IMR-90 (cell line): ENCODE measurements at regions not wholly inside any gene's neighbourhood (a gene's known extent, or its start where the extent isn't known, plus 50 kb on each side); places are given as distances from the start of the nearest gene placed in this dataset.

ENCODE experiments used
- ATAC-seq: fragments of 200-7000 bp; cut with Tn5 transposase; 2 replicates; pipeline ENCODE4 v1.9.1; 2020; ENCODE audit warnings: low read depth, mild to moderate bottlenecking, moderate library complexity
- BruUV-seq: library from RNA; stranded (reverse); fragments of 400-500 nt; replicated peaks from 2 replicates; lab custom pipeline; 2021; lab: Mats Ljungman, UMichigan
- CTCF ChIA-PET: fragments of 300-600 bp; formaldehyde crosslinking; extraction: SDS; loops from one replicate; lab custom pipeline; 2021; ENCODE audit warnings: antibody characterized with exemption; lab: Yijun Ruan, JAX
- POLR2A ChIA-PET: fragments of 300-600 bp; sonication (Branson Sonifier 250); formaldehyde crosslinking; loops from one replicate; lab custom pipeline; 2022; ENCODE audit warnings: antibody characterized with exemption; ENCODE audit not compliant: unreplicated experiment; lab: Charles Lee
- DNase-seq: peaks from one replicate; pipeline ENCODE4 v3.0.0; 2013
- H2AFZ ChIP-seq: replicated peaks from 2 replicates; pipeline ENCODE3; 2013; ENCODE audit warnings: low read length, mild to moderate bottlenecking; ENCODE audit not compliant: poor library complexity
- H2AK5ac ChIP-seq: 2 replicates; pipeline ENCODE4 v1.6.1; 2013; ENCODE audit warnings: low read depth, low read length, inconsistent platforms
- H2AK9ac ChIP-seq: replicated peaks from 2 replicates; pipeline ENCODE3; 2013; ENCODE audit warnings: mild to moderate bottlenecking, low read depth, low read length, moderate library complexity; ENCODE audit not compliant: poor library complexity
- H2BK120ac ChIP-seq: 2 replicates; pipeline ENCODE4 v1.6.1; 2013; ENCODE audit warnings: low read depth, low read length, inconsistent platforms
- H2BK15ac ChIP-seq: 3 replicates; pipeline ENCODE4 v1.6.1; 2013; ENCODE audit warnings: low read depth, low read length, inconsistent platforms
- H2BK20ac ChIP-seq: 2 replicates; pipeline ENCODE4 v1.6.1; 2013; ENCODE audit warnings: low read depth, mild to moderate bottlenecking, inconsistent platforms, low read length, moderate library complexity
- H2BK5ac ChIP-seq: 2 replicates; pipeline ENCODE4 v1.6.1; 2013; ENCODE audit warnings: mild to moderate bottlenecking, low read depth, low read length, inconsistent platforms; ENCODE audit not compliant: poor library complexity, severe bottlenecking
- H3K14ac ChIP-seq: replicated peaks from 2 replicates; pipeline ENCODE4 v1.6.1; 2013; ENCODE audit warnings: low read depth, low read length, inconsistent platforms
- H3K18ac ChIP-seq: 2 replicates; pipeline ENCODE4 v1.6.1; 2013; ENCODE audit warnings: low read depth, low read length, control low read depth
- H3K23ac ChIP-seq: 2 replicates; pipeline ENCODE4 v1.6.1; 2013; ENCODE audit warnings: low read depth, low read length, inconsistent platforms
- H3K27ac ChIP-seq: 2 replicates; pipeline ENCODE4 v1.5.1; 2013; ENCODE audit warnings: mild to moderate bottlenecking, control low read depth, low read length; ENCODE audit not compliant: insufficient read depth
- H3K27me3 ChIP-seq: 2 replicates; pipeline ENCODE4 v1.6.1; 2013; ENCODE audit warnings: low read length; ENCODE audit not compliant: control insufficient read depth, insufficient read depth
- H3K36me3 ChIP-seq: 2 replicates; pipeline ENCODE4 v1.6.1; 2013; ENCODE audit warnings: low read length, mixed read lengths; ENCODE audit not compliant: control insufficient read depth, insufficient read depth
- H3K4ac ChIP-seq: 2 replicates; pipeline ENCODE4 v1.6.1; 2013; ENCODE audit warnings: low read depth, low read length, inconsistent platforms
- H3K4me1 ChIP-seq: 2 replicates; pipeline ENCODE4 v1.6.1; 2013; ENCODE audit warnings: low read length, mixed read lengths; ENCODE audit not compliant: control insufficient read depth, insufficient read depth
- H3K4me2 ChIP-seq: 2 replicates; pipeline ENCODE4 v1.6.1; 2013; ENCODE audit warnings: low read depth, mild to moderate bottlenecking, control low read depth, low read length, moderate library complexity
- H3K4me3 ChIP-seq: 2 replicates; pipeline ENCODE4 v1.5.1; 2013; ENCODE audit warnings: low read depth, mild to moderate bottlenecking, control low read depth, low read length, moderate library complexity; ENCODE audit not compliant: insufficient read depth
- H3K56ac ChIP-seq: 2 replicates; pipeline ENCODE4 v1.6.1; 2013; ENCODE audit warnings: low read length, inconsistent platforms; ENCODE audit not compliant: insufficient read depth; ENCODE audit errors: extremely low read depth
- H3K79me1 ChIP-seq, 2 experiments: 2 replicates each; pipeline ENCODE4 v1.6.1; 2013; ENCODE audit warnings: low read length in 2 of 2, inconsistent platforms in 1 of 2, low read depth in 1 of 2
- H3K9ac ChIP-seq: 2 replicates; pipeline ENCODE4 v1.6.1; 2013; ENCODE audit warnings: low read depth, low read length, control low read depth
- H3K9me1 ChIP-seq: 2 replicates; pipeline ENCODE4 v1.6.1; 2013; ENCODE audit warnings: low read length, inconsistent platforms; ENCODE audit not compliant: insufficient read depth
- H3K9me3 ChIP-seq: 2 replicates; pipeline ENCODE4 v1.6.1; 2013; ENCODE audit warnings: low read length; ENCODE audit not compliant: control insufficient read depth, insufficient read depth
- H4K20me1 ChIP-seq: 2 replicates; pipeline ENCODE4 v1.6.1; 2013; ENCODE audit warnings: low read length, inconsistent platforms; ENCODE audit not compliant: insufficient read depth
- H4K5ac ChIP-seq: 2 replicates; pipeline ENCODE4 v1.6.1; 2013; ENCODE audit warnings: mild to moderate bottlenecking, low read depth, low read length, control low read depth
- H4K8ac ChIP-seq, 2 experiments: 2 replicates each; pipeline ENCODE4 v1.6.1; 2013; ENCODE audit warnings: low read depth in 2 of 2, low read length in 2 of 2, control low read depth in 1 of 2, inconsistent platforms in 1 of 2
- H4K91ac ChIP-seq: 2 replicates; pipeline ENCODE4 v1.6.1; 2013; ENCODE audit warnings: low read depth, low read length, inconsistent platforms; ENCODE audit not compliant: insufficient read depth
- BHLHE40 ChIP-seq: fragments of 150-350 bp; IDR thresholded peaks from 2 replicates; pipeline ENCODE4 v1.6.1; 2016; ENCODE audit warnings: mild to moderate bottlenecking, low read depth, low read length
- CEBPB ChIP-seq: IDR thresholded peaks from 2 replicates; pipeline ENCODE4 v1.6.1; 2012; ENCODE audit warnings: low read depth, low read length, improper control_type of control experiment
- CHD1 ChIP-seq: IDR thresholded peaks from 2 replicates; pipeline ENCODE4 v1.6.1; 2012; ENCODE audit warnings: low read depth, low read length, improper control_type of control experiment
- MXI1 ChIP-seq: IDR thresholded peaks from 2 replicates; pipeline ENCODE4 v1.6.1; 2012; ENCODE audit warnings: low read depth, mild to moderate bottlenecking, low read length, moderate library complexity, borderline replicate concordance
- NFE2L2 ChIP-seq: fragments of 150-350 bp; IDR thresholded peaks from 2 replicates; pipeline ENCODE4 v1.6.1; 2016; ENCODE audit warnings: low read depth, mild to moderate bottlenecking, low read length
- POLR2A ChIP-seq: IDR thresholded peaks from 2 replicates; pipeline ENCODE4 v1.6.1; 2012; ENCODE audit warnings: mild to moderate bottlenecking, low read depth, low read length
- RAD21 ChIP-seq: IDR thresholded peaks from 2 replicates; pipeline ENCODE4 v1.6.1; 2012; ENCODE audit warnings: low read length, improper control_type of control experiment
- RCOR1 ChIP-seq: IDR thresholded peaks from 2 replicates; pipeline ENCODE4 v1.6.1; 2012; ENCODE audit warnings: mild to moderate bottlenecking, low read length, improper control_type of control experiment; ENCODE audit not compliant: insufficient replicate concordance
- SMC3 ChIP-seq: fragments of 150-350 bp; IDR thresholded peaks from 2 replicates; pipeline ENCODE4 v1.6.1; 2016; ENCODE audit warnings: low read depth, mild to moderate bottlenecking, antibody characterized with exemption, low read length, moderate library complexity
- WGBS, 2 experiments: methylation state at CpG; one replicate each; pipeline versions ENCODE4 v1.1.5 to v1.1.7; 2013; ENCODE audit warnings: missing lambda C conversion rate in 2 of 2; ENCODE audit not compliant: insufficient read length in 1 of 2; ENCODE audit errors: extremely low coverage in 2 of 2; 5-methylcytosine and 5-hydroxymethylcytosine counted together
- dilution Hi-C: fragments of 300-500 bp; cut with HindIII; formaldehyde crosslinking; loops from one replicate; pipeline ENCODE4 v1.14.3; 2018; ENCODE audit warnings: low sequenced_read_pairs; ENCODE audit not compliant: unreplicated experiment
- in situ Hi-C: fragments of 300-500 bp; cut with MboI; formaldehyde crosslinking; loops from 3 replicates; pipeline ENCODE4 v1.14.3; 2019; ENCODE audit warnings: low sequenced_read_pairs, inconsistent platforms, mixed read lengths
- intact Hi-C: fragments of 100-400 bp; cut with micrococcal nuclease; formaldehyde crosslinking; loops from 2 replicates; pipeline ENCODE4 v1.10.0; 2022
- TF ChIP-seq, protein P1 (sequence below): fragments of 150-350 bp; IDR thresholded peaks from 2 replicates; pipeline ENCODE4 v1.6.1; 2016; ENCODE audit warnings: low read depth, mild to moderate bottlenecking, low read length, moderate library complexity, borderline replicate concordance
- TF ChIP-seq, protein P2 (sequence below): fragments of 150-350 bp; IDR thresholded peaks from 2 replicates; pipeline ENCODE4 v1.6.1; 2017; ENCODE audit warnings: mild to moderate bottlenecking, antibody characterized with exemption, low read length, low read depth
- TF ChIP-seq, protein P3 (sequence below): conservative IDR thresholded peaks from 2 replicates; pipeline ENCODE4 v1.5.1; 2012; ENCODE audit warnings: mild to moderate bottlenecking, low read depth, low read length, improper control_type of control experiment

DNA sequence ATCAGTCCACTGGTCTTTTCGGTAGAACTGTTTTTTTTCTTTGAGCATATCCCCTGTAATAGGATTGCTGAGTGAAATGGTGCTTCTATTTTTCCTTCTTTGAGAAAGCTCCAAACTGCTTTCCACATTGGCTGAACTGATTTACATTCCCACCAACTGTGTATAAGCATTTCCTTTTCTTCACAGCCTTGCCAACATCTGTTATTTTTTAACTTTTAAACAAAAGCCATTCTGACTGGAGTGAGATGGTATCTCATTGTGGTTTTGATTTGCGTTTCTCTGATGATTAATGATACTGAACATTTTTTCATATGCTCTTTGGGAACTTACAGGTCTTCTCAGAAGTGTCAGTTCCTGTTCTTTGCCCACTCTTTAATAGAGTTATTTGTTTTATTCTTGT is 764.7 kb downstream of the MTRR start:
- no peak overlapping the region for H4K8ac ChIP-seq
- no peaks in the 10 kb centered on the region for H3K9me3 ChIP-seq
- TF ChIP-seq SMC3 (no peak), RCOR1 (no peak), CHD1 (no peak), CEBPB (no peak), POLR2A (no peak), MXI1 (no peak), NFE2L2 (no peak), BHLHE40 (no peak), RAD21 (no peak)
- TF ChIP-seq, protein P1, sequence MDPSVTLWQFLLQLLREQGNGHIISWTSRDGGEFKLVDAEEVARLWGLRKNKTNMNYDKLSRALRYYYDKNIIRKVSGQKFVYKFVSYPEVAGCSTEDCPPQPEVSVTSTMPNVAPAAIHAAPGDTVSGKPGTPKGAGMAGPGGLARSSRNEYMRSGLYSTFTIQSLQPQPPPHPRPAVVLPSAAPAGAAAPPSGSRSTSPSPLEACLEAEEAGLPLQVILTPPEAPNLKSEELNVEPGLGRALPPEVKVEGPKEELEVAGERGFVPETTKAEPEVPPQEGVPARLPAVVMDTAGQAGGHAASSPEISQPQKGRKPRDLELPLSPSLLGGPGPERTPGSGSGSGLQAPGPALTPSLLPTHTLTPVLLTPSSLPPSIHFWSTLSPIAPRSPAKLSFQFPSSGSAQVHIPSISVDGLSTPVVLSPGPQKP = no peak
- TF ChIP-seq, protein P2, sequence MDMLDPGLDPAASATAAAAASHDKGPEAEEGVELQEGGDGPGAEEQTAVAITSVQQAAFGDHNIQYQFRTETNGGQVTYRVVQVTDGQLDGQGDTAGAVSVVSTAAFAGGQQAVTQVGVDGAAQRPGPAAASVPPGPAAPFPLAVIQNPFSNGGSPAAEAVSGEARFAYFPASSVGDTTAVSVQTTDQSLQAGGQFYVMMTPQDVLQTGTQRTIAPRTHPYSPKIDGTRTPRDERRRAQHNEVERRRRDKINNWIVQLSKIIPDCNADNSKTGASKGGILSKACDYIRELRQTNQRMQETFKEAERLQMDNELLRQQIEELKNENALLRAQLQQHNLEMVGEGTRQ = no peak
- TF ChIP-seq, protein P3, sequence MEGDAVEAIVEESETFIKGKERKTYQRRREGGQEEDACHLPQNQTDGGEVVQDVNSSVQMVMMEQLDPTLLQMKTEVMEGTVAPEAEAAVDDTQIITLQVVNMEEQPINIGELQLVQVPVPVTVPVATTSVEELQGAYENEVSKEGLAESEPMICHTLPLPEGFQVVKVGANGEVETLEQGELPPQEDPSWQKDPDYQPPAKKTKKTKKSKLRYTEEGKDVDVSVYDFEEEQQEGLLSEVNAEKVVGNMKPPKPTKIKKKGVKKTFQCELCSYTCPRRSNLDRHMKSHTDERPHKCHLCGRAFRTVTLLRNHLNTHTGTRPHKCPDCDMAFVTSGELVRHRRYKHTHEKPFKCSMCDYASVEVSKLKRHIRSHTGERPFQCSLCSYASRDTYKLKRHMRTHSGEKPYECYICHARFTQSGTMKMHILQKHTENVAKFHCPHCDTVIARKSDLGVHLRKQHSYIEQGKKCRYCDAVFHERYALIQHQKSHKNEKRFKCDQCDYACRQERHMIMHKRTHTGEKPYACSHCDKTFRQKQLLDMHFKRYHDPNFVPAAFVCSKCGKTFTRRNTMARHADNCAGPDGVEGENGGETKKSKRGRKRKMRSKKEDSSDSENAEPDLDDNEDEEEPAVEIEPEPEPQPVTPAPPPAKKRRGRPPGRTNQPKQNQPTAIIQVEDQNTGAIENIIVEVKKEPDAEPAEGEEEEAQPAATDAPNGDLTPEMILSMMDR = no peak
- H2AK9ac ChIP-seq = no peak overlapping the region
- no peak overlapping the region for H3K27ac ChIP-seq
- H3K9me1 ChIP-seq = no peaks in the 10 kb centered on the region
- H3K4me1 ChIP-seq = no peaks in the 10 kb centered on the region
- no peaks in the 10 kb centered on the region for H3K27me3 ChIP-seq
- no peaks in the 10 kb centered on the region for H3K79me1 ChIP-seq
- H3K9ac ChIP-seq = no peak overlapping the region
- no peak overlapping the region for H4K5ac ChIP-seq
- H3K14ac ChIP-seq = no peak overlapping the region
- H3K4me2 ChIP-seq = no peak overlapping the region
- CTCF ChIA-PET = no interaction called here
- POLR2A ChIA-PET = no interaction called here
- intact Hi-C loops = no loop called here
- no peak overlapping the region for H3K23ac ChIP-seq
- H4K91ac ChIP-seq = no peak overlapping the region
- no peak overlapping the region for H3K4me3 ChIP-seq
- no peak overlapping the region for H3K56ac ChIP-seq
- no peak overlapping the region for H2BK120ac ChIP-seq
- DNase-seq = peak; percentile 37
- ATAC-seq = no peak
- H2BK15ac ChIP-seq = no peak overlapping the region
- H3K36me3 ChIP-seq = no peaks in the 10 kb centered on the region
- dilution Hi-C loops = no loop called here
- BruUV-seq = no TSS peak
- no CpG with 5 or more reads among the region's 2 CpGs for WGBS, 2 experiments
- H3K18ac ChIP-seq = no peak overlapping the region
- in situ Hi-C loops = no loop called here
- H2AFZ ChIP-seq = no peak overlapping the region
- no peak overlapping the region for H2BK20ac ChIP-seq
- H4K20me1 ChIP-seq = no peaks in the 10 kb centered on the region
- no peak overlapping the region for H3K4ac ChIP-seq
- H2AK5ac ChIP-seq = no peak overlapping the region
- H2BK5ac ChIP-seq = no peak overlapping the region
